ENCODE measurements at regions not wholly inside any gene's neighbourhood (a gene's known extent, or its start where the extent isn't known, plus 50 kb on each side); places are given as distances from the start of the nearest gene placed in this dataset.

- H3K27ac ChIP-seq (ENCODE audit: extremely low read depth, low read depth, low read length), result no peak overlapping the region
- CTCF ChIA-PET, result no interaction called here
- H3K4me1 ChIP-seq (ENCODE audit: control insufficient read depth, insufficient read depth, low read length), result no peaks in the 10 kb centered on the region
- H3K9me3 ChIP-seq (ENCODE audit: control insufficient read depth, insufficient read depth, low read depth, low read length), result no peaks in the 10 kb centered on the region
- H3K4me3 ChIP-seq (ENCODE audit: low read depth, low read length), result no peak overlapping the region
- TF ChIP-seq ZSCAN30 (tag by site-specific recombination; IDR thresholded peaks at IDR 0.05), result no peak
- TF ChIP-seq TRIM28 (IDR thresholded peaks at IDR 0.05; ENCODE audit: borderline replicate concordance, low read length), result no peak
- no peak for TF ChIP-seq ZNF362 (tag by site-specific recombination; IDR thresholded peaks at IDR 0.05)
- no peak for TF ChIP-seq ZNF416 (tag by site-specific recombination; IDR thresholded peaks at IDR 0.05)
- no peak for TF ChIP-seq ZNF132 (tag by site-specific recombination; IDR thresholded peaks at IDR 0.05; ENCODE audit: borderline replicate concordance)
- no peak for TF ChIP-seq TCF7L2 (IDR thresholded peaks at IDR 0.05; ENCODE audit: borderline replicate concordance, low read depth, low read length)
- TF ChIP-seq ZNF692 (tag by site-specific recombination; IDR thresholded peaks at IDR 0.05), result no peak
- TF ChIP-seq OVOL3 (tag by site-specific recombination; IDR thresholded peaks at IDR 0.05), result no peak
- TF ChIP-seq ZNF169 (tag by site-specific recombination; IDR thresholded peaks at IDR 0.05), result no peak
- TF ChIP-seq PRDM4 (tag by site-specific recombination; IDR thresholded peaks at IDR 0.05), result no peak
- no peak for TF ChIP-seq ZBTB6 (tag by site-specific recombination; IDR thresholded peaks at IDR 0.05)
- no peak for TF ChIP-seq ZNF654 (tag by site-specific recombination; IDR thresholded peaks at IDR 0.05; ENCODE audit: low read depth)
- TF ChIP-seq BCL11B (tag by site-specific recombination; IDR thresholded peaks at IDR 0.05; ENCODE audit: low read depth), result no peak
- TF ChIP-seq SCRT2 (tag by site-specific recombination; IDR thresholded peaks at IDR 0.05), result no peak
- no peak for TF ChIP-seq ZNF354C (tag by site-specific recombination; IDR thresholded peaks at IDR 0.05; ENCODE audit: borderline replicate concordance, low read depth)
- no peak for TF ChIP-seq PRDM2 (tag by site-specific recombination; IDR thresholded peaks at IDR 0.05; ENCODE audit: borderline replicate concordance)
- TF ChIP-seq SP2 (tag by site-specific recombination; IDR thresholded peaks at IDR 0.05), result no peak
- H3K36me3 ChIP-seq (ENCODE audit: control insufficient read depth in 2 of 2, insufficient read depth in 1 of 2, low read length in 2 of 2), result no peaks in the 10 kb centered on the region
- POLR2A ChIA-PET, result no interaction called here
Measured at GRCh38 chr5:104699438-104699837, 1136.8 kb upstream of the NUDT12 start.

Measured in HEK293 (cell line).